C4-2B (cell line): ENCODE measurements at regions not wholly inside any gene's neighbourhood (a gene's known extent, or its start where the extent isn't known, plus 50 kb on each side); places are given as distances from the start of the nearest gene placed in this dataset.

ENCODE experiments used
- CTCF ChIP-seq: fragments of 450-650 bp; conservative IDR thresholded peaks from 2 replicates; pipeline ENCODE4 v1.5.1; 2017; ENCODE audit warnings: mild to moderate bottlenecking
- ZFX ChIP-seq: fragments of 450-650 bp; IDR thresholded peaks from 2 replicates; pipeline ENCODE4 v1.6.1; 2017

- TF ChIP-seq CTCF (no peak), ZFX (no peak)
Measured at GRCh38 chr13:90752070-90752469, 595.4 kb upstream of the MIR17HG start.
